ENCODE measurements at regions not wholly inside any gene's neighbourhood (a gene's known extent, or its start where the extent isn't known, plus 50 kb on each side); places are given as distances from the start of the nearest gene placed in this dataset.

DNA sequence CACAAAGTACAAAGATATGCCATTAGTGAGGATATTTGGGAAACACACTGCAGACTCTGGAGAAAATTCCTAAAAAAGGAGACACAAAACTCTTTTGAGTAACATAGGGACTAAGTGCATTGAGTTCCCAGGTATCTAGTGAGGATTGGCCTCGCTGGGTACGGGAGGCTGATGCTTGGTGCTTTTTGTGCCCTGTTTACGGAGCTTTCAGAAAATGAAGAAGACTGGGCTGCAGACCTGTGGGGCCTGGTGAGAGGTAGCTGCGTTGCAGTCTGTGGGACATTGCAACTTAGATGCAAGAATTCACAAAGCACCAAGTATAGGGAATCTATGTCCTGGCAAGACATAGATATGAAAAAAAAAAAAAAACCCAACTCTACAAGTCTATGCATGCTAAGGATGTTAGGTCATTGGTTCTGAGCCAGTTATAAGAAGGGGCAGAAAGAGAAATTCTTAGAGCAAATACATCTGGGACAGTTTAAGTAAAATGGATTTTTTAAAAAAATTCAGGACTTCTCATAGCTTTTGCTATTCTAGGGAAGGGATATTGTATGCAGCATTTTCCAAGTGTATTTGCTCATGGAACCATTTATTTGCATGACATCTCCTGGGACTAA lies 156.0 kb downstream of the SLC4A3 start:
- TF ChIP-seq, protein P1, sequence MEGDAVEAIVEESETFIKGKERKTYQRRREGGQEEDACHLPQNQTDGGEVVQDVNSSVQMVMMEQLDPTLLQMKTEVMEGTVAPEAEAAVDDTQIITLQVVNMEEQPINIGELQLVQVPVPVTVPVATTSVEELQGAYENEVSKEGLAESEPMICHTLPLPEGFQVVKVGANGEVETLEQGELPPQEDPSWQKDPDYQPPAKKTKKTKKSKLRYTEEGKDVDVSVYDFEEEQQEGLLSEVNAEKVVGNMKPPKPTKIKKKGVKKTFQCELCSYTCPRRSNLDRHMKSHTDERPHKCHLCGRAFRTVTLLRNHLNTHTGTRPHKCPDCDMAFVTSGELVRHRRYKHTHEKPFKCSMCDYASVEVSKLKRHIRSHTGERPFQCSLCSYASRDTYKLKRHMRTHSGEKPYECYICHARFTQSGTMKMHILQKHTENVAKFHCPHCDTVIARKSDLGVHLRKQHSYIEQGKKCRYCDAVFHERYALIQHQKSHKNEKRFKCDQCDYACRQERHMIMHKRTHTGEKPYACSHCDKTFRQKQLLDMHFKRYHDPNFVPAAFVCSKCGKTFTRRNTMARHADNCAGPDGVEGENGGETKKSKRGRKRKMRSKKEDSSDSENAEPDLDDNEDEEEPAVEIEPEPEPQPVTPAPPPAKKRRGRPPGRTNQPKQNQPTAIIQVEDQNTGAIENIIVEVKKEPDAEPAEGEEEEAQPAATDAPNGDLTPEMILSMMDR (IDR thresholded peaks at IDR 0.05): no peak
- no peak for TF ChIP-seq POLR2A (IDR thresholded peaks at IDR 0.05)

All from breast epithelium (tissue), 3 donors.